Muscle layer of duodenum (tissue), 2 donors: ENCODE measurements at regions not wholly inside any gene's neighbourhood (a gene's known extent, or its start where the extent isn't known, plus 50 kb on each side); places are given as distances from the start of the nearest gene placed in this dataset.

Source experiments
- H3K27ac ChIP-seq: one replicate; pipeline ENCODE4 v1.7.0; 2013; ENCODE audit warnings: mild to moderate bottlenecking, low read length
- H3K27me3 ChIP-seq: one replicate; pipeline ENCODE4 v1.7.0; 2013; ENCODE audit warnings: low read depth, mild to moderate bottlenecking, control low read depth, low read length
- H3K36me3 ChIP-seq, 2 donors: one replicate each; pipeline ENCODE4 v1.7.0; 2013; ENCODE audit warnings: low read length in 2 of 2, control low read depth in 1 of 2, mild to moderate bottlenecking in 1 of 2; ENCODE audit not compliant: insufficient read depth in 2 of 2, control insufficient read depth in 1 of 2
- H3K4me1 ChIP-seq, 2 donors: one replicate each; pipeline ENCODE4 v1.7.0; 2013; ENCODE audit warnings: low read length in 2 of 2, mild to moderate bottlenecking in 2 of 2, control low read depth in 1 of 2, moderate library complexity in 1 of 2; ENCODE audit not compliant: insufficient read depth in 2 of 2, control insufficient read depth in 1 of 2
- H3K4me3 ChIP-seq, 2 donors: one replicate each; pipeline ENCODE4 v1.7.0; 2013; ENCODE audit warnings: low read length in 2 of 2, low read depth in 1 of 2, mild to moderate bottlenecking in 1 of 2
- H3K9me3 ChIP-seq, 2 donors: one replicate each; pipeline ENCODE4 v1.7.0; 2013; ENCODE audit warnings: low read length in 2 of 2, control low read depth in 1 of 2, mild to moderate bottlenecking in 1 of 2; ENCODE audit not compliant: control insufficient read depth in 1 of 2
- donor health status: healthy.

GRCh38 chr1:50358962-50359361 lies 64.3 kb downstream of the DMRTA2 start:
- H3K9me3 ChIP-seq, result peaks cover 0 to 2% of the 10 kb centered on the region in 2 donors
- no peak overlapping the region for H3K27ac ChIP-seq
- H3K27me3 ChIP-seq, result no peaks in the 10 kb centered on the region
- no peak overlapping the region for H3K4me3 ChIP-seq
- no peaks in the 10 kb centered on the region for H3K4me1 ChIP-seq
- H3K36me3 ChIP-seq, result no peaks in the 10 kb centered on the region

DNA sequence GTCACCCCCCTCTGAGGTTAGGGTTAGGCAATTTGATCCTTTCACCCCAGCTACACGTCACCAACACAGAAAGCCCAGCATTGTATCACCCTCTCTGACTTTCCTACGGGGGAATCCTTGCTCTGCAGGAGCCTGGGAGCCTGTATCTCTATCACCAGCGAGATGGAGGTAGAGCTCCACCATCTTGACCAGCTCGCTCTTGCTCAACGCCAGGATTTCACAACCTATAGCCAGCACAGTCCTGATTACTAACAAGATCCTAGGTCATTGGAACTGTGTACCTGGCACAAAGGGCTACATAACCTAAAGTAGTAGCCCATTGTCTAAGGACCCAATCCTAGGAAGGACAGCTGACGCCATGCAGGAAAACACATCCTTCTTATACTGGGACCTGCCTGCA lies 66.1 kb downstream of the DMRTA2 start:
- Histone ChIP-seq H3K36me3 (no peaks in the 10 kb centered on the region), H3K9me3 (peaks cover 0 to under 1% of the 10 kb centered on the region in 2 donors), H3K4me3 (no peak overlapping the region), H3K27ac (no peak overlapping the region), H3K4me1 (no peaks in the 10 kb centered on the region), H3K27me3 (no peaks in the 10 kb centered on the region)

GRCh38 chr1:50354813-50355212 lies 68.4 kb downstream of the DMRTA2 start:
- no peaks in the 10 kb centered on the region for H3K27me3 ChIP-seq
- no peaks in the 10 kb centered on the region for H3K36me3 ChIP-seq
- no peak overlapping the region for H3K27ac ChIP-seq
- no peak overlapping the region for H3K4me3 ChIP-seq
- no peaks in the 10 kb centered on the region for H3K4me1 ChIP-seq
- H3K9me3 ChIP-seq, result no peaks in the 10 kb centered on the region

- no peak overlapping the region for H3K4me3 ChIP-seq
Measured at GRCh38 chr1:50352428-50352827, 70.8 kb downstream of the DMRTA2 start.

DNA sequence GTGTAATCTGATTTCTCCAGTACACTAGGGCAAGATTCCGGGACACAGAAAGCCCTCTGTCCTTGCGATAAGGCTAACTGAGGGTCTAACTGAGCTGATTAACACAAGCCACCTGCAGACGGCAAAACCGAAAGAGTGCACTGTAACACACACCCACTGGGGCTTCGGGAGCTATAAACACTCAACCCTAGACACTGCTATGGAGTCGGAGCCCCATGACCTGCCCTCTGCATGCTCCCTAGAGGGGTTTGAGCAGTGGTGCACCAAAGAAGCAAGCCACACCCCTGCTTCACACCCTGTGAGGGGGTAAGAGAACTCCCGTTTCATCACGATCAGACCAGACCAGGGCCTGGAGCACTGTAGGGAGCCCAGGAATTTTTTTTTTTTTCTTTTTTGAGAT lies 72.4 kb downstream of the DMRTA2 start:
- peaks cover 0 to under 1% of the 10 kb centered on the region in 2 donors for H3K9me3 ChIP-seq
- peaks cover 4% of the 10 kb centered on the region for H3K27me3 ChIP-seq
- H3K4me1 ChIP-seq, result no peaks in the 10 kb centered on the region
- no peak overlapping the region for H3K27ac ChIP-seq
- no peak overlapping the region for H3K4me3 ChIP-seq
- H3K36me3 ChIP-seq, result no peaks in the 10 kb centered on the region

More at GRCh38 chr1:50352428-50352827, 70.8 kb downstream of the DMRTA2 start:
- Histone ChIP-seq H3K36me3 (no peaks in the 10 kb centered on the region), H3K4me1 (no peaks in the 10 kb centered on the region), H3K27ac (no peak overlapping the region), H3K9me3 (no peaks in the 10 kb centered on the region), H3K27me3 (peaks cover 4% of the 10 kb centered on the region)

- peaks cover 4% of the 10 kb centered on the region for H3K27me3 ChIP-seq
- H3K36me3 ChIP-seq, result no peaks in the 10 kb centered on the region
- no peak overlapping the region for H3K4me3 ChIP-seq
- H3K4me1 ChIP-seq, result no peaks in the 10 kb centered on the region
- no peak overlapping the region for H3K27ac ChIP-seq
- peaks cover 0 to 3% of the 10 kb centered on the region in 2 donors for H3K9me3 ChIP-seq
Measured at GRCh38 chr1:50350421-50350820, 72.8 kb downstream of the DMRTA2 start.

- Histone ChIP-seq H3K36me3 (no peaks in the 10 kb centered on the region), H3K27me3 (peaks cover 4% of the 10 kb centered on the region), H3K9me3 (peaks cover 0 to 7% of the 10 kb centered on the region in 2 donors), H3K4me1 (no peaks in the 10 kb centered on the region), H3K27ac (no peak overlapping the region), H3K4me3 (no peak overlapping the region)
Measured at GRCh38 chr1:50349242-50349565, 74.0 kb downstream of the DMRTA2 start.

- no peaks in the 10 kb centered on the region for H3K4me1 ChIP-seq
- H3K27ac ChIP-seq, result no peak overlapping the region
- no peak overlapping the region for H3K4me3 ChIP-seq
- H3K36me3 ChIP-seq, result no peaks in the 10 kb centered on the region
- H3K27me3 ChIP-seq, result peaks cover 4% of the 10 kb centered on the region
- H3K9me3 ChIP-seq, result peaks cover 0 to 7% of the 10 kb centered on the region in 2 donors
Measured at GRCh38 chr1:50348449-50349241, 74.6 kb downstream of the DMRTA2 start.

- Histone ChIP-seq H3K4me1 (no peaks in the 10 kb centered on the region), H3K4me3 (no peak overlapping the region), H3K9me3 (peaks cover 0 to 7% of the 10 kb centered on the region in 2 donors), H3K36me3 (no peaks in the 10 kb centered on the region), H3K27me3 (peaks cover 4% of the 10 kb centered on the region), H3K27ac (no peak overlapping the region)
Measured at GRCh38 chr1:50347933-50348332, 75.3 kb downstream of the DMRTA2 start.

GRCh38 chr1:50346621-50347020 lies 76.6 kb downstream of the DMRTA2 start:
- Histone ChIP-seq H3K36me3 (no peaks in the 10 kb centered on the region), H3K4me3 (no peak overlapping the region), H3K27me3 (peaks cover 4% of the 10 kb centered on the region), H3K4me1 (no peaks in the 10 kb centered on the region), H3K9me3 (peaks cover 0 to 7% of the 10 kb centered on the region in 2 donors), H3K27ac (no peak overlapping the region)

GRCh38 chr1:50343323-50343722 lies 79.9 kb downstream of the DMRTA2 start:
- no peak overlapping the region for H3K4me3 ChIP-seq
- H3K4me1 ChIP-seq, result no peaks in the 10 kb centered on the region

DNA sequence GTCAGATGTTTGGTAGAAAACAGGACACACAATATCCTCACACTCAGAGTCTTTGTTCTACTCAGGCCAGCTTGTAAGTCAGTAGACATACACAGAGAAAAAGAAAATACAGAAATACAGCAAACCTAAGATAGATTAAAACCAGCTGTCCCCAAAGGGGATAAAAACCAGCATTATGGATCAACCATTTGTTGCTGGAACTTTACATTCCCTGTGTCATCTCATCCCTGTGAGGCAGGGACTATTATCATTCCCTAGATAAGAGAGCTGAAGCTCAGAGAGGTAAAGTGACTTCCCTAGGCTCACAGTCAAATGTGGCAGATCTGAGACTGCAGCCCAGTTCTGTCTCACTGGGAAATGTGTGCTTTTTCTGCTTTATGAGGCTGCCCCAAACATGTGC lies 80.7 kb downstream of the DMRTA2 start:
- Histone ChIP-seq H3K27ac (no peak overlapping the region), H3K27me3 (peaks cover 4% of the 10 kb centered on the region), H3K4me3 (no peak overlapping the region), H3K9me3 (peaks cover 0 to 7% of the 10 kb centered on the region in 2 donors), H3K36me3 (no peaks in the 10 kb centered on the region), H3K4me1 (no peaks in the 10 kb centered on the region)

More at GRCh38 chr1:50343323-50343722, 79.9 kb downstream of the DMRTA2 start:
- peaks cover 4% of the 10 kb centered on the region for H3K27me3 ChIP-seq
- peaks cover 0 to 7% of the 10 kb centered on the region in 2 donors for H3K9me3 ChIP-seq
- H3K27ac ChIP-seq, result no peak overlapping the region
- no peaks in the 10 kb centered on the region for H3K36me3 ChIP-seq
